GM23338 (cell line): ENCODE measurements at regions not wholly inside any gene's neighbourhood (a gene's known extent, or its start where the extent isn't known, plus 50 kb on each side); places are given as distances from the start of the nearest gene placed in this dataset.

Source experiments
- ATAC-seq: fragments of 200-7000 bp; cut with Tn5 transposase; 3 replicates; pipeline ENCODE4 v1.9.1; 2020
- DNase-seq: peaks from one replicate; pipeline ENCODE4 v3.0.0-alpha.2; 2015; ENCODE audit warnings: low spot score
- H2AFZ ChIP-seq: fragments of 200-600 bp; sonication (generic); 2 replicates; pipeline ENCODE4 v1.8.0; 2016; ENCODE audit warnings: antibody characterized with exemption, mild to moderate bottlenecking, moderate library complexity
- H3F3A ChIP-seq: fragments of 200-600 bp; sonication (generic); replicated peaks from 2 replicates; pipeline ENCODE4 v1.8.0; 2017; ENCODE audit warnings: antibody characterized with exemption, mixed run types, low read depth
- H3K27ac ChIP-seq: fragments of 200-600 bp; sonication (generic); 2 replicates; pipeline ENCODE4 v1.6.1; 2016; ENCODE audit warnings: low read depth
- H3K27me3 ChIP-seq: fragments of 200-600 bp; sonication (generic); 2 replicates; pipeline ENCODE4 v1.8.0; 2016; ENCODE audit warnings: mild to moderate bottlenecking, mixed run types, moderate library complexity; ENCODE audit not compliant: insufficient read depth
- H3K36me3 ChIP-seq: fragments of 200-600 bp; sonication (generic); 2 replicates; pipeline ENCODE4 v1.8.0; 2016; ENCODE audit warnings: mild to moderate bottlenecking; ENCODE audit not compliant: insufficient read depth
- H3K4me1 ChIP-seq: fragments of 200-600 bp; sonication (generic); 2 replicates; pipeline ENCODE4 v1.8.0; 2016; ENCODE audit warnings: mild to moderate bottlenecking, moderate library complexity; ENCODE audit not compliant: insufficient read depth
- H3K4me2 ChIP-seq: fragments of 200-600 bp; sonication (generic); 2 replicates; pipeline ENCODE4 v1.7.1; 2017; ENCODE audit warnings: mixed run types
- H3K4me3 ChIP-seq: fragments of 200-600 bp; sonication (generic); 2 replicates; pipeline ENCODE4 v1.6.1; 2016; ENCODE audit warnings: mixed run types
- H3K79me2 ChIP-seq: fragments of 200-600 bp; sonication (generic); replicated peaks from 2 replicates; pipeline ENCODE4 v1.8.0; 2017; ENCODE audit warnings: mild to moderate bottlenecking; ENCODE audit not compliant: insufficient read depth
- H3K9me2 ChIP-seq: fragments of 200-600 bp; sonication (generic); 2 replicates; pipeline ENCODE4 v1.8.0; 2017; ENCODE audit not compliant: insufficient read depth
- H4K20me1 ChIP-seq: fragments of 200-600 bp; sonication (generic); replicated peaks from 2 replicates; pipeline ENCODE4 v1.8.0; 2017; ENCODE audit warnings: mild to moderate bottlenecking; ENCODE audit not compliant: insufficient read depth
- H3K27ac Mint-ChIP-seq: 2 replicates; pipeline ENCODE4 v1.8.0; 2020; ENCODE audit warnings: inconsistent platforms, mild to moderate bottlenecking, moderate library complexity, mixed read lengths
- H3K27me3 Mint-ChIP-seq: 3 replicates; pipeline ENCODE4 v1.8.0; 2022; ENCODE audit warnings: low read depth, mild to moderate bottlenecking, moderate library complexity, mixed read lengths, inconsistent platforms; ENCODE audit not compliant: insufficient read depth, poor library complexity
- H3K36me3 Mint-ChIP-seq: 3 replicates; pipeline ENCODE4 v1.8.0; 2021; ENCODE audit warnings: low read depth, mild to moderate bottlenecking, inconsistent platforms, moderate library complexity, mixed read lengths
- H3K4me1 Mint-ChIP-seq: 3 replicates; pipeline ENCODE4 v1.8.0; 2020; ENCODE audit warnings: mild to moderate bottlenecking, inconsistent platforms, mixed read lengths
- H3K4me3 Mint-ChIP-seq: 3 replicates; pipeline ENCODE4 v1.8.0; 2021; ENCODE audit warnings: moderate library complexity, mild to moderate bottlenecking, inconsistent platforms, mixed read lengths
- H3K9me3 Mint-ChIP-seq: 3 replicates; pipeline ENCODE4 v1.8.0; 2020; ENCODE audit warnings: moderate library complexity, mild to moderate bottlenecking, inconsistent platforms, mixed read lengths
- CREB1 ChIP-seq: fragments of 250-450 bp; sonication (Bioruptor Pico); IDR thresholded peaks from 2 replicates; pipeline ENCODE4 v1.5.0; 2020; ENCODE audit warnings: low read depth, mild to moderate bottlenecking, moderate library complexity
- NANOG ChIP-seq: IDR thresholded peaks from 2 replicates; pipeline ENCODE4 v1.6.1; 2016; ENCODE audit warnings: antibody characterized with exemption, borderline replicate concordance
- POLR2AphosphoS5 ChIP-seq: IDR thresholded peaks from 2 replicates; pipeline ENCODE4 v1.6.1; 2016; ENCODE audit warnings: antibody characterized with exemption, low read depth
- STAT1 ChIP-seq: IDR thresholded peaks from one replicate; pipeline ENCODE4 v1.6.1; 2016; ENCODE audit warnings: antibody characterized with exemption; ENCODE audit not compliant: unreplicated experiment
- ZNF114 ChIP-seq: fragments of 250-450 bp; sonication (Bioruptor Pico); IDR thresholded peaks from 2 replicates; pipeline ENCODE4 v1.5.0; 2020; ENCODE audit warnings: mild to moderate bottlenecking, moderate library complexity
- ZNF331 ChIP-seq: fragments of 250-450 bp; sonication (Bioruptor Pico); IDR thresholded peaks from 2 replicates; pipeline ENCODE4 v1.5.0; 2020; ENCODE audit warnings: low read depth, mild to moderate bottlenecking, moderate library complexity
- TF ChIP-seq, protein P1 (sequence below): fragments of 250-450 bp; sonication (Bioruptor Pico); IDR thresholded peaks from 2 replicates; pipeline ENCODE4 v1.5.0; 2020; ENCODE audit warnings: mild to moderate bottlenecking, moderate library complexity
- TF ChIP-seq, protein P2 (sequence below): IDR thresholded peaks from one replicate; pipeline ENCODE4 v1.6.1; 2018; ENCODE audit warnings: antibody characterized with exemption; ENCODE audit not compliant: unreplicated experiment
- TF ChIP-seq, protein P3 (sequence below): IDR thresholded peaks from 2 replicates; pipeline ENCODE4 v1.6.1; 2016; ENCODE audit warnings: antibody characterized with exemption
- TF ChIP-seq, protein P4 (sequence below), 2 experiments: fragments of 200-600 bp in 1 of 2; sonication (generic) in 1 of 2; conservative IDR thresholded peaks; 2 replicates each; pipeline versions ENCODE4 v1.5.1 to v1.6.1; 2016 to 2017; ENCODE audit warnings: antibody characterized with exemption in 2 of 2, low read depth in 2 of 2, mild to moderate bottlenecking in 2 of 2, moderate library complexity in 1 of 2

DNA sequence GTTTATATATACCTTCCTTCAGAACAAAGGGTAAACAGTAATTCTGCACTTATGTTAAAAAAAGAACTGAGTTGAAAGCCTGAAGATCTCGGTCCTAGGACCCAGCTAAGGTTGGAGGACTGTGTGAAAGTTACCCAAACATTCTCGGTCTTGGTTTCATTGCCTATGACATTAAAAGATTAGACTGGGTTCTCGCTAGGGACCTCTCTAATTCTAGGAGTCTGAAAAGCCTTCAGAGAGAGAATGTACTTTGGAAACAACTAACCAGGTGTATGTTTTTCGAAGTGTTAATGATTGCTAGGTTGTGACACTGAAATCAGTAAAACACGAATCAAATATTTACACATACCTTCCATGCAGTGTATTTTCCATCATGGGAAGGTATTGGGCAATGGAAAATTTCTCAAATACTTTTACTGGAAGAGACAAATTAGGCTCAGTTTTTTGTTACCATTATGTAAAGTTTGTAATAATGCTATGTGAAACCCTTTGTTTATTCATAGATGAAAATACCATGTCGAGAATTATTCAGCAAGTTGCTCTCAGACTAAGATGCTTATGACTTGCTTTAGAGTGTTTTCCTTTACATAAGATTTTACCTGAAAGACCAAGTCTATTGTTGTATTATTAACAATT lies 113.7 kb upstream of the LOC128125822 start:
- Histone ChIP-seq H3K4me2 (no peak overlapping the region), H3K9me2 (no peaks in the 10 kb centered on the region), H4K20me1 (no peaks in the 10 kb centered on the region), H3K4me3 (no peak overlapping the region), H3K27ac (no peak overlapping the region), H3F3A (no peaks in the 10 kb centered on the region), H2AFZ (no peak overlapping the region; the same call in 1 of the 2 replicates), H3K27me3 (no peaks in the 10 kb centered on the region), H3K4me1 (no peaks in the 10 kb centered on the region), H3K36me3 (no peaks in the 10 kb centered on the region), H3K79me2 (no peaks in the 10 kb centered on the region)
- no peaks in the 10 kb centered on the region for H3K27me3 Mint-ChIP-seq
- H3K9me3 Mint-ChIP-seq: peaks cover 17% of the 10 kb centered on the region
- no peaks in the 10 kb centered on the region for H3K36me3 Mint-ChIP-seq
- H3K27ac Mint-ChIP-seq: no peak overlapping the region
- ATAC-seq (no peak), DNase-seq (no peak)
- H3K4me1 Mint-ChIP-seq: no peaks in the 10 kb centered on the region; the same call in 2 of the 3 replicates
- H3K4me3 Mint-ChIP-seq: no peak overlapping the region
- TF ChIP-seq NANOG (no peak), POLR2AphosphoS5 (no peak), ZNF331 (no peak), STAT1 (no peak), ZNF114 (CRISPR knock-in tag) (no peak), CREB1 (no peak)
- TF ChIP-seq, protein P1, sequence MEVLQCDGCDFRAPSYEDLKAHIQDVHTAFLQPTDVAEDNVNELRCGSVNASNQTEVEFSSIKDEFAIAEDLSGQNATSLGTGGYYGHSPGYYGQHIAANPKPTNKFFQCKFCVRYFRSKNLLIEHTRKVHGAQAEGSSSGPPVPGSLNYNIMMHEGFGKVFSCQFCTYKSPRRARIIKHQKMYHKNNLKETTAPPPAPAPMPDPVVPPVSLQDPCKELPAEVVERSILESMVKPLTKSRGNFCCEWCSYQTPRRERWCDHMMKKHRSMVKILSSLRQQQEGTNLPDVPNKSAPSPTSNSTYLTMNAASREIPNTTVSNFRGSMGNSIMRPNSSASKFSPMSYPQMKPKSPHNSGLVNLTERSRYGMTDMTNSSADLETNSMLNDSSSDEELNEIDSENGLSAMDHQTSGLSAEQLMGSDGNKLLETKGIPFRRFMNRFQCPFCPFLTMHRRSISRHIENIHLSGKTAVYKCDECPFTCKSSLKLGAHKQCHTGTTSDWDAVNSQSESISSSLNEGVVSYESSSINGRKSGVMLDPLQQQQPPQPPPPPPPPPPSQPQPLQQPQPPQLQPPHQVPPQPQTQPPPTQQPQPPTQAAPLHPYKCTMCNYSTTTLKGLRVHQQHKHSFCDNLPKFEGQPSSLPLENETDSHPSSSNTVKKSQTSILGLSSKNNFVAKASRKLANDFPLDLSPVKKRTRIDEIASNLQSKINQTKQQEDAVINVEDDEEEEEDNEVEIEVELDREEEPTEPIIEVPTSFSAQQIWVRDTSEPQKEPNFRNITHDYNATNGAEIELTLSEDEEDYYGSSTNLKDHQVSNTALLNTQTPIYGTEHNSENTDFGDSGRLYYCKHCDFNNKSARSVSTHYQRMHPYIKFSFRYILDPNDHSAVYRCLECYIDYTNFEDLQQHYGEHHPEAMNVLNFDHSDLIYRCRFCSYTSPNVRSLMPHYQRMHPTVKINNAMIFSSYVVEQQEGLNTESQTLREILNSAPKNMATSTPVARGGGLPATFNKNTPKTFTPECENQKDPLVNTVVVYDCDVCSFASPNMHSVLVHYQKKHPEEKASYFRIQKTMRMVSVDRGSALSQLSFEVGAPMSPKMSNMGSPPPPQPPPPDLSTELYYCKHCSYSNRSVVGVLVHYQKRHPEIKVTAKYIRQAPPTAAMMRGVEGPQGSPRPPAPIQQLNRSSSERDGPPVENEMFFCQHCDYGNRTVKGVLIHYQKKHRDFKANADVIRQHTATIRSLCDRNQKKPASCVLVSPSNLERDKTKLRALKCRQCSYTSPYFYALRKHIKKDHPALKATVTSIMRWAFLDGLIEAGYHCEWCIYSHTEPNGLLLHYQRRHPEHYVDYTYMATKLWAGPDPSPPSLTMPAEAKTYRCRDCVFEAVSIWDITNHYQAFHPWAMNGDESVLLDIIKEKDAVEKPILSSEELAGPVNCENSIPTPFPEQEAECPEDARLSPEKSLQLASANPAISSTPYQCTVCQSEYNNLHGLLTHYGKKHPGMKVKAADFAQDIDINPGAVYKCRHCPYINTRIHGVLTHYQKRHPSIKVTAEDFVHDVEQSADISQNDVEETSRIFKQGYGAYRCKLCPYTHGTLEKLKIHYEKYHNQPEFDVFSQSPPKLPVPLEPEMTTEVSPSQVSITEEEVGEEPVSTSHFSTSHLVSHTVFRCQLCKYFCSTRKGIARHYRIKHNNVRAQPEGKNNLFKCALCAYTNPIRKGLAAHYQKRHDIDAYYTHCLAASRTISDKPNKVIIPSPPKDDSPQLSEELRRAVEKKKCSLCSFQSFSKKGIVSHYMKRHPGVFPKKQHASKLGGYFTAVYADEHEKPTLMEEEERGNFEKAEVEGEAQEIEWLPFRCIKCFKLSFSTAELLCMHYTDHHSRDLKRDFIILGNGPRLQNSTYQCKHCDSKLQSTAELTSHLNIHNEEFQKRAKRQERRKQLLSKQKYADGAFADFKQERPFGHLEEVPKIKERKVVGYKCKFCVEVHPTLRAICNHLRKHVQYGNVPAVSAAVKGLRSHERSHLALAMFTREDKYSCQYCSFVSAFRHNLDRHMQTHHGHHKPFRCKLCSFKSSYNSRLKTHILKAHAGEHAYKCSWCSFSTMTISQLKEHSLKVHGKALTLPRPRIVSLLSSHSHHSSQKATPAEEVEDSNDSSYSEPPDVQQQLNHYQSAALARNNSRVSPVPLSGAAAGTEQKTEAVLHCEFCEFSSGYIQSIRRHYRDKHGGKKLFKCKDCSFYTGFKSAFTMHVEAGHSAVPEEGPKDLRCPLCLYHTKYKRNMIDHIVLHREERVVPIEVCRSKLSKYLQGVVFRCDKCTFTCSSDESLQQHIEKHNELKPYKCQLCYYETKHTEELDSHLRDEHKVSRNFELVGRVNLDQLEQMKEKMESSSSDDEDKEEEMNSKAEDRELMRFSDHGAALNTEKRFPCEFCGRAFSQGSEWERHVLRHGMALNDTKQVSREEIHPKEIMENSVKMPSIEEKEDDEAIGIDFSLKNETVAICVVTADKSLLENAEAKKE (CRISPR knock-in tag): no peak
- TF ChIP-seq, protein P2, sequence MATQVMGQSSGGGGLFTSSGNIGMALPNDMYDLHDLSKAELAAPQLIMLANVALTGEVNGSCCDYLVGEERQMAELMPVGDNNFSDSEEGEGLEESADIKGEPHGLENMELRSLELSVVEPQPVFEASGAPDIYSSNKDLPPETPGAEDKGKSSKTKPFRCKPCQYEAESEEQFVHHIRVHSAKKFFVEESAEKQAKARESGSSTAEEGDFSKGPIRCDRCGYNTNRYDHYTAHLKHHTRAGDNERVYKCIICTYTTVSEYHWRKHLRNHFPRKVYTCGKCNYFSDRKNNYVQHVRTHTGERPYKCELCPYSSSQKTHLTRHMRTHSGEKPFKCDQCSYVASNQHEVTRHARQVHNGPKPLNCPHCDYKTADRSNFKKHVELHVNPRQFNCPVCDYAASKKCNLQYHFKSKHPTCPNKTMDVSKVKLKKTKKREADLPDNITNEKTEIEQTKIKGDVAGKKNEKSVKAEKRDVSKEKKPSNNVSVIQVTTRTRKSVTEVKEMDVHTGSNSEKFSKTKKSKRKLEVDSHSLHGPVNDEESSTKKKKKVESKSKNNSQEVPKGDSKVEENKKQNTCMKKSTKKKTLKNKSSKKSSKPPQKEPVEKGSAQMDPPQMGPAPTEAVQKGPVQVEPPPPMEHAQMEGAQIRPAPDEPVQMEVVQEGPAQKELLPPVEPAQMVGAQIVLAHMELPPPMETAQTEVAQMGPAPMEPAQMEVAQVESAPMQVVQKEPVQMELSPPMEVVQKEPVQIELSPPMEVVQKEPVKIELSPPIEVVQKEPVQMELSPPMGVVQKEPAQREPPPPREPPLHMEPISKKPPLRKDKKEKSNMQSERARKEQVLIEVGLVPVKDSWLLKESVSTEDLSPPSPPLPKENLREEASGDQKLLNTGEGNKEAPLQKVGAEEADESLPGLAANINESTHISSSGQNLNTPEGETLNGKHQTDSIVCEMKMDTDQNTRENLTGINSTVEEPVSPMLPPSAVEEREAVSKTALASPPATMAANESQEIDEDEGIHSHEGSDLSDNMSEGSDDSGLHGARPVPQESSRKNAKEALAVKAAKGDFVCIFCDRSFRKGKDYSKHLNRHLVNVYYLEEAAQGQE: no peak
- TF ChIP-seq, protein P3, sequence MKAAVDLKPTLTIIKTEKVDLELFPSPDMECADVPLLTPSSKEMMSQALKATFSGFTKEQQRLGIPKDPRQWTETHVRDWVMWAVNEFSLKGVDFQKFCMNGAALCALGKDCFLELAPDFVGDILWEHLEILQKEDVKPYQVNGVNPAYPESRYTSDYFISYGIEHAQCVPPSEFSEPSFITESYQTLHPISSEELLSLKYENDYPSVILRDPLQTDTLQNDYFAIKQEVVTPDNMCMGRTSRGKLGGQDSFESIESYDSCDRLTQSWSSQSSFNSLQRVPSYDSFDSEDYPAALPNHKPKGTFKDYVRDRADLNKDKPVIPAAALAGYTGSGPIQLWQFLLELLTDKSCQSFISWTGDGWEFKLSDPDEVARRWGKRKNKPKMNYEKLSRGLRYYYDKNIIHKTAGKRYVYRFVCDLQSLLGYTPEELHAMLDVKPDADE: no peak
- TF ChIP-seq, protein P4, sequence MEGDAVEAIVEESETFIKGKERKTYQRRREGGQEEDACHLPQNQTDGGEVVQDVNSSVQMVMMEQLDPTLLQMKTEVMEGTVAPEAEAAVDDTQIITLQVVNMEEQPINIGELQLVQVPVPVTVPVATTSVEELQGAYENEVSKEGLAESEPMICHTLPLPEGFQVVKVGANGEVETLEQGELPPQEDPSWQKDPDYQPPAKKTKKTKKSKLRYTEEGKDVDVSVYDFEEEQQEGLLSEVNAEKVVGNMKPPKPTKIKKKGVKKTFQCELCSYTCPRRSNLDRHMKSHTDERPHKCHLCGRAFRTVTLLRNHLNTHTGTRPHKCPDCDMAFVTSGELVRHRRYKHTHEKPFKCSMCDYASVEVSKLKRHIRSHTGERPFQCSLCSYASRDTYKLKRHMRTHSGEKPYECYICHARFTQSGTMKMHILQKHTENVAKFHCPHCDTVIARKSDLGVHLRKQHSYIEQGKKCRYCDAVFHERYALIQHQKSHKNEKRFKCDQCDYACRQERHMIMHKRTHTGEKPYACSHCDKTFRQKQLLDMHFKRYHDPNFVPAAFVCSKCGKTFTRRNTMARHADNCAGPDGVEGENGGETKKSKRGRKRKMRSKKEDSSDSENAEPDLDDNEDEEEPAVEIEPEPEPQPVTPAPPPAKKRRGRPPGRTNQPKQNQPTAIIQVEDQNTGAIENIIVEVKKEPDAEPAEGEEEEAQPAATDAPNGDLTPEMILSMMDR (conservative IDR thresholded peaks at IDR 0.05; ENCODE audit: low read depth in 2 of 2): no peak
